HCT116 (cell line): ENCODE measurements at regions not wholly inside any gene's neighbourhood (a gene's known extent, or its start where the extent isn't known, plus 50 kb on each side); places are given as distances from the start of the nearest gene placed in this dataset.
A peak's percentile ranks its signal among the peaks of the same experiment; 100 is the strongest.

Experiments used
- ATAC-seq: fragments of 200-7000 bp; cut with Tn5 transposase; 2 replicates; pipeline ENCODE4 v1.9.1; 2020; ENCODE audit warnings: mild to moderate bottlenecking, moderate library complexity
- BruUV-seq: library from RNA; stranded (reverse); fragments of 400-500 nt; replicated peaks from 2 replicates; lab custom pipeline; 2021; lab: Mats Ljungman, UMichigan
- CTCF ChIA-PET: fragments of 300-600 bp; sonication (Branson Sonifier 250); formaldehyde crosslinking; loops from one replicate; lab custom pipeline; 2021; ENCODE audit warnings: antibody characterized with exemption; lab: Charles Lee
- POLR2A ChIA-PET: fragments of 300-600, 350-600 bp; sonication (Branson Sonifier 250); formaldehyde crosslinking; loops from one replicate; lab custom pipeline; 2021; ENCODE audit warnings: antibody characterized with exemption; lab: Charles Lee
- RAD21 ChIA-PET, 2 experiments: fragments of 300-600 bp; sonication (Branson Sonifier 250); formaldehyde crosslinking; loops; one replicate each; lab custom pipeline; 2023; ENCODE audit warnings: low total read pairs in 2 of 2; ENCODE audit not compliant: uncharacterized antibody in 2 of 2, unreplicated experiment in 2 of 2, low non-redundant PET in 1 of 2; lab: Charles Lee
- DNase-seq: peaks from one replicate; pipeline ENCODE4 v3.0.0-alpha.2; 2010; ENCODE audit warnings: low read depth, low spot score
- H2AFZ ChIP-seq: fragments of 200-600 bp; shearing (Covaris generic), sonication (generic); 2 replicates; pipeline ENCODE4 v1.6.1; 2017; ENCODE audit warnings: low read depth, mixed run types, mixed read lengths, antibody characterized with exemption, low read length; ENCODE audit not compliant: poor library complexity, severe bottlenecking
- H3K27ac ChIP-seq: 2 replicates; pipeline ENCODE4 v1.5.1; 2012; ENCODE audit warnings: low read depth, low read length
- H3K27me3 ChIP-seq: fragments of 200-600 bp; sonication (generic); 2 replicates; pipeline ENCODE4 v1.6.1; 2016; ENCODE audit warnings: mixed run types, low read length, mixed read lengths; ENCODE audit not compliant: insufficient read depth
- H3K36me3 ChIP-seq, 2 experiments: fragments of 200-500 bp in 1 of 2; fragments of 200-600 bp in 1 of 2; sonication (Bioruptor generic) in 1 of 2; sonication (generic) in 1 of 2; 2 replicates each; pipeline versions ENCODE4 v1.5.1 to v1.6.1; 2014 to 2016; ENCODE audit warnings: low read length in 2 of 2, inconsistent platforms in 1 of 2, mixed read lengths in 1 of 2, mixed run types in 1 of 2; ENCODE audit not compliant: insufficient read depth in 2 of 2, control insufficient read depth in 1 of 2
- H3K4me1 ChIP-seq, 2 experiments: fragments of 200-600 bp in 1 of 2; sonication (generic) in 1 of 2; 2 replicates each; pipeline versions ENCODE4 v1.5.1 to v1.6.1; 2012 to 2017; ENCODE audit warnings: low read length in 2 of 2, inconsistent platforms in 1 of 2, mild to moderate bottlenecking in 1 of 2, mixed read lengths in 1 of 2, mixed run types in 1 of 2, moderate library complexity in 1 of 2; ENCODE audit not compliant: insufficient read depth in 2 of 2, control insufficient read depth in 1 of 2
- H3K4me2 ChIP-seq: fragments of 200-600 bp; sonication (generic); 2 replicates; pipeline ENCODE4 v1.6.1; 2017; ENCODE audit warnings: mixed run types, low read length, mixed read lengths
- H3K4me3 ChIP-seq, 2 experiments: fragments of 200-600 bp in 1 of 2; sonication (generic) in 1 of 2; replicated peaks in 1 of 2; 2 replicates each; pipeline ENCODE4 v1.5.1; 2011 to 2016; ENCODE audit warnings: low read length in 2 of 2, control low read depth in 1 of 2, low read depth in 1 of 2, mild to moderate bottlenecking in 1 of 2, mixed read lengths in 1 of 2, mixed run types in 1 of 2
- H3K79me2 ChIP-seq: fragments of 200-600 bp; sonication (generic); 2 replicates; pipeline ENCODE4 v1.6.1; 2017; ENCODE audit warnings: mild to moderate bottlenecking, mixed run types, low read length, moderate library complexity, mixed read lengths; ENCODE audit not compliant: insufficient read depth
- H3K9ac ChIP-seq: fragments of 200-600 bp; sonication (generic); 2 replicates; pipeline ENCODE4 v1.6.1; 2016; ENCODE audit warnings: low read length, mixed read lengths
- H3K9me2 ChIP-seq: fragments of 200-600 bp; sonication (generic), shearing (Covaris generic); 2 replicates; pipeline ENCODE4 v1.6.1; 2017; ENCODE audit warnings: mixed run types, mild to moderate bottlenecking, moderate library complexity; ENCODE audit not compliant: insufficient read depth
- H3K9me3 ChIP-seq, 2 experiments: fragments of 200-500 bp in 1 of 2; fragments of 200-600 bp in 1 of 2; sonication (Bioruptor generic) in 1 of 2; sonication (generic) in 1 of 2; 2 replicates each; pipeline ENCODE4 v1.6.1; 2014 to 2017; ENCODE audit warnings: low read length in 2 of 2, mixed read lengths in 2 of 2, inconsistent platforms in 1 of 2, low read depth in 1 of 2, mild to moderate bottlenecking in 1 of 2, mixed run types in 1 of 2, moderate library complexity in 1 of 2; ENCODE audit not compliant: control insufficient read depth in 1 of 2, insufficient read depth in 1 of 2
- H4K20me1 ChIP-seq: fragments of 200-600 bp; sonication (generic), shearing (Covaris generic); 2 replicates; pipeline ENCODE4 v1.6.1; 2017; ENCODE audit warnings: mixed run types, mild to moderate bottlenecking, moderate library complexity; ENCODE audit not compliant: insufficient read depth
- CEBPB ChIP-seq: IDR thresholded peaks from 2 replicates; pipeline ENCODE4 v1.6.1; 2012; ENCODE audit warnings: low read depth
- ELF1 ChIP-seq: IDR thresholded peaks from 2 replicates; pipeline ENCODE4 v1.6.1; 2012; ENCODE audit warnings: low read depth, borderline replicate concordance
- EZH2 ChIP-seq: fragments of 200-600 bp; sonication (generic); IDR thresholded peaks from 2 replicates; pipeline ENCODE4 v1.6.1; 2017; ENCODE audit warnings: antibody characterized with exemption, mixed run types
- EZH2phosphoT487 ChIP-seq: fragments of 200-600 bp; IDR thresholded peaks from 2 replicates; pipeline ENCODE4 v1.6.1; 2018; ENCODE audit warnings: antibody characterized with exemption, borderline replicate concordance
- FOSL1 ChIP-seq: IDR thresholded peaks from 2 replicates; pipeline ENCODE4 v1.6.1; 2012; ENCODE audit warnings: low read depth
- JUND ChIP-seq: IDR thresholded peaks from 2 replicates; pipeline ENCODE4 v1.6.1; 2012
- POLR2A ChIP-seq: IDR thresholded peaks from 2 replicates; pipeline ENCODE4 v1.7.0; 2011; ENCODE audit warnings: borderline replicate concordance; ENCODE audit not compliant: insufficient read depth, insufficient read length; ENCODE audit errors: extremely low read depth
- TCF7L2 ChIP-seq: IDR thresholded peaks from 2 replicates; pipeline ENCODE4 v1.7.0; 2011; ENCODE audit warnings: borderline replicate concordance, inconsistent platforms; ENCODE audit not compliant: insufficient read depth, insufficient read length; ENCODE audit errors: extremely low read depth
- YY1 ChIP-seq: IDR thresholded peaks from 2 replicates; pipeline ENCODE4 v1.6.1; 2011; ENCODE audit warnings: low read length, low read depth, moderate library complexity, mild to moderate bottlenecking; ENCODE audit not compliant: insufficient replicate concordance; ENCODE audit errors: extremely low read depth
- intact Hi-C: fragments of 100-400 bp; cut with micrococcal nuclease; formaldehyde crosslinking; loops from 2 replicates; pipeline ENCODE4 v1.10.0; 2022
- TF ChIP-seq, protein P1 (sequence below): IDR thresholded peaks from 2 replicates; pipeline ENCODE4 v1.6.1; 2012
- TF ChIP-seq, protein P2 (sequence below), 3 experiments: fragments of 200-600 bp in 1 of 3; sonication (generic) in 1 of 3; IDR thresholded peaks in 2 of 3; conservative IDR thresholded peaks in 1 of 3; 2 replicates each; pipeline ENCODE4 v1.5.1; 2012 to 2017; ENCODE audit warnings: low read depth in 2 of 3, low read length in 2 of 3, antibody characterized with exemption in 1 of 3, borderline replicate concordance in 1 of 3, control low read depth in 1 of 3, mild to moderate bottlenecking in 1 of 3, mixed read lengths in 1 of 3, mixed run types in 1 of 3, moderate library complexity in 1 of 3; ENCODE audit not compliant: insufficient read depth in 1 of 3

DNA sequence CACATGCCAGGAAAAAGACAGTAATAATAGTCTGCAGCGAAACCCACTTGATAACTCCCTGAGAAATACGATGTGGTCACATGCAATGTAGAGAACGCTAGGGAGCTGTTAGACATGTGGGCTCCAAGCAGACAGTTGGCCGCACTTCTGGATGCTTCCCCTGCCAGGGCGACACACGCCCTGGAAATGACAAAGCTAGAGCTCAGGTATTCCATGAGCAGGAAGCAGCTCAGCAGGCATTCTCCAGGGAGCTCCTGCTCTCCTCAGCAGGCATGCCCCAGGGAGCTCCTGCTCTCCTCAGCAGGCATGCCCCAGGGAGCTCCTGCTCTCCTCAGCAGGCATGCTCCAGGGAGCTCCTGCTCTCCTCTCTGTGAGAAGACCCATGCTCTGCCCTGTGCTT is 52.4 kb upstream of the NXT1 start:
- ATAC-seq: 0 out of 2 replicates have a peak, but pooled peaks have one; percentile 20
- Histone ChIP-seq H3K79me2 (no peaks in the 10 kb centered on the region), H4K20me1 (no peaks in the 10 kb centered on the region), H3K4me3 (no peak overlapping the region), H3K9me3 (no peaks in the 10 kb centered on the region), H3K9ac (no peak overlapping the region), H3K36me3 (no peaks in the 10 kb centered on the region), H3K27me3 (peaks cover 31% of the 10 kb centered on the region), H2AFZ (no peak overlapping the region), H3K4me2 (no peak overlapping the region), H3K27ac (no peak overlapping the region), H3K4me1 (no peaks in the 10 kb centered on the region), H3K9me2 (no peaks in the 10 kb centered on the region)
- intact Hi-C loops: no loop called here
- ChIA-PET POLR2A (no interaction called here), CTCF (no interaction called here), RAD21 (no interaction called here)
- no TSS peak for BruUV-seq
- no peak for DNase-seq
- TF ChIP-seq POLR2A: no peak
- no peak for TF ChIP-seq EZH2phosphoT487

DNA sequence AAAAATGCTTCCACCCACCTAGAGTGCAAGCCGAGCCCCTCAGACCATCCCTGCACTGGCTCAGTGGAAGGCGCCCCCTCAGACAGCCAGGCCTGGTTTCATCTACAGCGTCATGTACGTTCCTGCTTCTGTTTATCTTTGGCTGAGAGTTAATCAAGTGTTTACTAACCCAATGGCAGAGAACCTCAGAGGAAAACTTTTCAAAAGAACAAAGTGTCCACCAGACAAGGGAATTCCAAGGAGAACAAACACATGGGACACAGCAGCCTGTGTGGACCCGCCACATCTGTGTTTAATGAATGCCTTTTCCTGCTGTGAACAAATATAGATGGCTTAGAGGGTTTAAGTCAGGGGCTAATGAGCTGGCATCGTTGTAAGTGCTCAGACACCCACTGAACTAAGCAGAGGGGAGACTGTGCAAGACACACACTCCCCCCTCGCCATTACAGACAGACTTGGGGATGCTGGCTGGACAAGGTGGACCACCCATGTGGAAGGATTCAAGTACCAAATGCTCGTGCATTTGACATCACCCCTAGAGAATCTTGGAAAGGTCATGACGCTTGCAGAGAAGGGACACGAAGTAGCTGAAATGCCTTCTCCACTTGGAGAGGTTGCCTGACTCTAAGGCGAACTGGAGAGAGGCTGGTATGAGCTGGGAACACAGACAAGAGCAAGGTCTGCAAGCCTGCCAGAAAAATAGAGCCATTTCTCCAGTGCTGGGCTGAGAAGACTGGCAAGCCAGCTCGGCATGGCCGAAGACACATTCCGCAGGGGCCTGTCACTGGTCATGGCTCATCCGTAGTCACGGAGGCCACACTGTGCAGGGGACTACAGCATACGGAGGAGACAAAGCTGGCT is 53.5 kb upstream of the NXT1 start:
- DNase-seq: no peak
- no peak overlapping the region for H3K9ac ChIP-seq
- no peaks in the 10 kb centered on the region for H3K4me1 ChIP-seq
- H2AFZ ChIP-seq: no peak overlapping the region
- CTCF ChIA-PET: no interaction called here
- no peaks in the 10 kb centered on the region for H3K9me2 ChIP-seq
- BruUV-seq: no TSS peak
- no peaks in the 10 kb centered on the region for H3K79me2 ChIP-seq
- RAD21 ChIA-PET: no interaction called here
- no peaks in the 10 kb centered on the region for H4K20me1 ChIP-seq
- no peak overlapping the region for H3K4me2 ChIP-seq
- POLR2A ChIA-PET: no interaction called here
- TF ChIP-seq EZH2phosphoT487 (no peak), POLR2A (no peak), TCF7L2 (no peak), FOSL1 (no peak), EZH2 (no peak), JUND (no peak), ELF1 (no peak), CEBPB (no peak), YY1 (no peak)
- TF ChIP-seq, protein P1, sequence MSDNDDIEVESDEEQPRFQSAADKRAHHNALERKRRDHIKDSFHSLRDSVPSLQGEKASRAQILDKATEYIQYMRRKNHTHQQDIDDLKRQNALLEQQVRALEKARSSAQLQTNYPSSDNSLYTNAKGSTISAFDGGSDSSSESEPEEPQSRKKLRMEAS: no peak
- TF ChIP-seq, protein P2, sequence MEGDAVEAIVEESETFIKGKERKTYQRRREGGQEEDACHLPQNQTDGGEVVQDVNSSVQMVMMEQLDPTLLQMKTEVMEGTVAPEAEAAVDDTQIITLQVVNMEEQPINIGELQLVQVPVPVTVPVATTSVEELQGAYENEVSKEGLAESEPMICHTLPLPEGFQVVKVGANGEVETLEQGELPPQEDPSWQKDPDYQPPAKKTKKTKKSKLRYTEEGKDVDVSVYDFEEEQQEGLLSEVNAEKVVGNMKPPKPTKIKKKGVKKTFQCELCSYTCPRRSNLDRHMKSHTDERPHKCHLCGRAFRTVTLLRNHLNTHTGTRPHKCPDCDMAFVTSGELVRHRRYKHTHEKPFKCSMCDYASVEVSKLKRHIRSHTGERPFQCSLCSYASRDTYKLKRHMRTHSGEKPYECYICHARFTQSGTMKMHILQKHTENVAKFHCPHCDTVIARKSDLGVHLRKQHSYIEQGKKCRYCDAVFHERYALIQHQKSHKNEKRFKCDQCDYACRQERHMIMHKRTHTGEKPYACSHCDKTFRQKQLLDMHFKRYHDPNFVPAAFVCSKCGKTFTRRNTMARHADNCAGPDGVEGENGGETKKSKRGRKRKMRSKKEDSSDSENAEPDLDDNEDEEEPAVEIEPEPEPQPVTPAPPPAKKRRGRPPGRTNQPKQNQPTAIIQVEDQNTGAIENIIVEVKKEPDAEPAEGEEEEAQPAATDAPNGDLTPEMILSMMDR (IDR thresholded peaks at IDR 0.05 in 2 of 3, conservative IDR thresholded peaks at IDR 0.05 in 1 of 3; ENCODE audit: borderline replicate concordance in 1 of 3, insufficient read depth in 1 of 3, low read depth in 2 of 3, low read length in 2 of 3): no peak
- no peak for ATAC-seq
- intact Hi-C loops: no loop called here
- H3K9me3 ChIP-seq: no peaks in the 10 kb centered on the region
- no peak overlapping the region for H3K27ac ChIP-seq
- H3K4me3 ChIP-seq: no peak overlapping the region
- no peaks in the 10 kb centered on the region for H3K36me3 ChIP-seq
- peaks cover 30% of the 10 kb centered on the region for H3K27me3 ChIP-seq
